ENCODE measurements at regions not wholly inside any gene's neighbourhood (a gene's known extent, or its start where the extent isn't known, plus 50 kb on each side); places are given as distances from the start of the nearest gene placed in this dataset.

- TF ChIP-seq, protein P1, sequence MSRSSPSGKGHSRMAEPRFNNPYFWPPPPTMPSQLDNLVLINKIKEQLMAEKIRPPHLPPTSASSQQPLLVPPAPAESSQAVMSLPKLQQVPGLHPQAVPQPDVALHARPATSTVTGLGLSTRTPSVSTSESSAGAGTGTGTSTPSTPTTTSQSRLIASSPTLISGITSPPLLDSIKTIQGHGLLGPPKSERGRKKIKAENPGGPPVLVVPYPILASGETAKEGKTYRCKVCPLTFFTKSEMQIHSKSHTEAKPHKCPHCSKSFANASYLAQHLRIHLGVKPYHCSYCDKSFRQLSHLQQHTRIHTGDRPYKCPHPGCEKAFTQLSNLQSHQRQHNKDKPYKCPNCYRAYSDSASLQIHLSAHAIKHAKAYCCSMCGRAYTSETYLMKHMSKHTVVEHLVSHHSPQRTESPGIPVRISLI (CRISPR knock-in tag; IDR thresholded peaks at IDR 0.05; ENCODE audit: borderline replicate concordance): no peak
- TF ChIP-seq MBD4 (IDR thresholded peaks at IDR 0.05; ENCODE audit: borderline replicate concordance, low read length) (no peak), MNT (IDR thresholded peaks at IDR 0.05) (no peak), ZNF432 (CRISPR knock-in tag; IDR thresholded peaks at IDR 0.05; ENCODE audit: borderline replicate concordance) (no peak), JUN (CRISPR knock-in tag; IDR thresholded peaks at IDR 0.05) (no peak), ZNF598 (CRISPR knock-in tag; IDR thresholded peaks at IDR 0.05; ENCODE audit: borderline replicate concordance) (no peak), MTF1 (CRISPR knock-in tag; IDR thresholded peaks at IDR 0.05) (no peak), ZNF552 (CRISPR knock-in tag; IDR thresholded peaks at IDR 0.05; ENCODE audit: borderline replicate concordance) (no peak)
Observed at GRCh38 chr11:115784796-115785521, 280.7 kb upstream of the CADM1 start (continued).

DNA sequence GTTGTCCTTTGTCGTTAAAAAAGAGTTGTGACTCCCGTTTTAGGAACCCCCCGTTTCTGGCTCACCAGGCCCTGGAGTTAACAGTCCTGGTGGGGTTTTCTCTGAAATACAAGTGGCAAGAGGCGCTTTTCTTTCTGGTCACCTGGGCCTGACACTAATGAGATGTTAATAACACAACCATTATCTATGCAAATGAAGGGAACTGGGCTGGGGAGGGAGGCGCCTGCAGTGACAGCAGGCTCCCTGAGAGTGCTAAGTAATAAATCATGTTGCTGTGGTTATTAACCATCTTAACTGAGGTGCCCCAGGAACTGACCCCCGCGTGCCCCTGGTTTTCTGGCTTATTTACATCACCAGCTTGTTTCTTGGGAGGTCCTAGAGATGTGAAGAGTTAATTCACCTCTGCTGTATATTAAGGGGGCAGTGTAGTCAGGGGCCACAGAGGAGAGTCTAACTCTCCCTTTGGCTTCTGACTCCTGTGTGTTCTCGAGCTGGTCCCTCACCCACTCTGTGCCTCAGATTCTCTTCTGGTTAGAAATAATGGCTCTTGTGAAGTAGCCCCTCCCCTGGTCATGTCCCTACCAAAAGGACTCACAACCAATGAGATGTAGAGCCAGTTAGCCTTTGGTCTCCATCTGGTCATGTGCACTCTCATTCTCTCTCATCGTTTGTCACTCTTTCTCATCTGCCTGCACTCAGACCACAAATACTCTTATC is 276.6 kb upstream of the CADM1 start:
- FAIRE-seq: no peak
- H3K4me3 ChIP-seq (replicated peaks in 1 of 3; ENCODE audit: insufficient read depth in 1 of 3, low read depth in 2 of 3, low read length in 3 of 3): no peak overlapping the region
- H2AFZ ChIP-seq (ENCODE audit: low read length): no peak overlapping the region
- no peak overlapping the region for H3K4me2 ChIP-seq (ENCODE audit: low read depth, low read length)
- ChIA-PET POLR2A (no interaction called here), CTCF (ENCODE audit: low intra/inter-chr PET ratio, low total read pairs) (no interaction called here)
- H3K27me3 ChIP-seq (ENCODE audit: control insufficient read depth in 1 of 2, insufficient read depth in 2 of 2, low read length in 2 of 2): 0 out of 5 replicates have a peak, but pooled peaks cover 0 to 8% of the 10 kb centered on the region in 2 experiments
- no peaks in the 10 kb centered on the region for H3K4me1 ChIP-seq (ENCODE audit: insufficient read depth, low read length)
- in situ Hi-C loops (cut with HindIII; ENCODE audit: extremely low pct_ligation_motif_present, low pct_unique_long_range_greater_than_20kb): no loop called here
- no TSS peak for BruUV-seq (replicated peaks)
- DNase-seq (ENCODE audit: low spot score): no peak
- no peak overlapping the region for H3K27ac ChIP-seq (ENCODE audit: extremely low read length, insufficient read depth, low read length)
- H3K9me3 ChIP-seq (ENCODE audit: low read length): peaks cover 5% of the 10 kb centered on the region; the same call in 1 of the 2 replicates
- intact Hi-C loops (cut with micrococcal nuclease; ENCODE audit: unreplicated experiment): no loop called here
- WGBS (ENCODE audit: low lambda C conversion rate): 15% methylated on average over 6 of the region's 9 CpGs
- no peaks in the 10 kb centered on the region for H4K20me1 ChIP-seq (ENCODE audit: insufficient read depth, low read length)
- H3K9ac ChIP-seq (ENCODE audit: insufficient read depth, low read depth, low read length): no peak overlapping the region
- H3K79me2 ChIP-seq (ENCODE audit: insufficient read depth, low read length): no peaks in the 10 kb centered on the region
- H3K36me3 ChIP-seq (replicated peaks in 1 of 2; ENCODE audit: control insufficient read depth in 1 of 2, insufficient read depth in 2 of 2, low read length in 2 of 2): no peaks in the 10 kb centered on the region
- no peak for ATAC-seq
- TF ChIP-seq DRAP1 (CRISPR knock-in tag; IDR thresholded peaks at IDR 0.05) (no peak), PRPF4 (IDR thresholded peaks at IDR 0.05; ENCODE audit: low read depth, low read length, poor library complexity, severe bottlenecking) (no peak), ZNF138 (CRISPR knock-in tag; IDR thresholded peaks at IDR 0.05; ENCODE audit: low read depth) (no peak), TEAD3 (CRISPR knock-in tag; optimal IDR thresholded peaks at IDR 0.05; ENCODE audit: borderline replicate concordance) (no peak), ZFP1 (CRISPR knock-in tag; IDR thresholded peaks at IDR 0.05) (no peak), HNF4A (CRISPR knock-in tag; IDR thresholded peaks at IDR 0.05) (no peak), YY1 (IDR thresholded peaks at IDR 0.05; ENCODE audit: insufficient read depth, insufficient replicate concordance, low read depth, low read length) (no peak), SNAPC2 (CRISPR knock-in tag; IDR thresholded peaks at IDR 0.05) (no peak)
- TF ChIP-seq, protein P2, sequence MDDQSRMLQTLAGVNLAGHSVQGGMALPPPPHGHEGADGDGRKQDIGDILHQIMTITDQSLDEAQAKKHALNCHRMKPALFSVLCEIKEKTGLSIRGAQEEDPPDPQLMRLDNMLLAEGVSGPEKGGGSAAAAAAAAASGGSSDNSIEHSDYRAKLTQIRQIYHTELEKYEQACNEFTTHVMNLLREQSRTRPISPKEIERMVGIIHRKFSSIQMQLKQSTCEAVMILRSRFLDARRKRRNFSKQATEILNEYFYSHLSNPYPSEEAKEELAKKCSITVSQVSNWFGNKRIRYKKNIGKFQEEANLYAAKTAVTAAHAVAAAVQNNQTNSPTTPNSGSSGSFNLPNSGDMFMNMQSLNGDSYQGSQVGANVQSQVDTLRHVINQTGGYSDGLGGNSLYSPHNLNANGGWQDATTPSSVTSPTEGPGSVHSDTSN (CRISPR knock-in tag; IDR thresholded peaks at IDR 0.05; ENCODE audit: borderline replicate concordance): no peak
- TF ChIP-seq, protein P1 (CRISPR knock-in tag; IDR thresholded peaks at IDR 0.05; ENCODE audit: borderline replicate concordance): no peak

Data from HepG2 (cell line).